IPS-18c (cell line): ENCODE measurements at regions not wholly inside any gene's neighbourhood (a gene's known extent, or its start where the extent isn't known, plus 50 kb on each side); places are given as distances from the start of the nearest gene placed in this dataset.
"Not testable (repeated sequence)": the region's sequence is repeated elsewhere in the genome, so short reads cannot be mapped to it uniquely, and the experiment has no call there.

ENCODE experiments used
- H3K4me3 ChIP-seq: 2 replicates; pipeline ENCODE4 v1.7.0; 2013; ENCODE audit warnings: low read depth, mild to moderate bottlenecking, low read length, moderate library complexity; ENCODE audit not compliant: insufficient read depth
- H3K9me3 ChIP-seq: one replicate; pipeline ENCODE4 v1.6.1; 2013; ENCODE audit warnings: mild to moderate bottlenecking, low read length, moderate library complexity; ENCODE audit not compliant: control insufficient read depth, insufficient read depth

DNA sequence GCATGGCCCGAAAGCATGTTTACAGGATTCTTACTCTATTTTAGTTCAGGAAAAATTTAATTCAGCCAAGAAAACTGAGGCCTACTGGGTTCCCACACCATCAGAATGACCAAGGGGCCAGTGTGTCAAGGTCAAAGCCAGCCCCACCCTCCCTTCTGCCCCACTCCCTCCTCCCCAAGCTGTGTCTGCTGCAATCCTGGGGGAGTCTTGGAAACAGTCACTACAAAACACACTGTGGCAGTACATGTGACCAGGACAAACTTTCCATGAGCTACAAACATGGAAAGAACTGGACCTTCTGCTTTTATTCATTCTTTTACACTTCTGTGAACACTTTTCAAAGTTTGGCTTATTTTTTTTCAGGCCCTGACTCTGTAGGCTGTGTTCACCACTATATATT, 1228.8 kb upstream of the TMEM132C start:
- H3K9me3 ChIP-seq = no peaks in the 10 kb centered on the region

GRCh38 chr12:127038761-127039160, 1228.2 kb upstream of the TMEM132C start:
- Histone ChIP-seq H3K9me3 (no peaks in the 10 kb centered on the region), H3K4me3 (no peak overlapping the region)

More for the DNA sequence above, 1228.8 kb upstream of the TMEM132C start:
- H3K4me3 ChIP-seq = no peak overlapping the region

- H3K4me3 ChIP-seq = no peak overlapping the region
- H3K9me3 ChIP-seq = no peaks in the 10 kb centered on the region
Observed at GRCh38 chr12:127041985-127042625, 1224.9 kb upstream of the TMEM132C start.

GRCh38 chr12:127043731-127044130, 1223.2 kb upstream of the TMEM132C start:
- no peak overlapping the region for H3K4me3 ChIP-seq
- H3K9me3 ChIP-seq = no peaks in the 10 kb centered on the region

- H3K4me3 ChIP-seq = no peak overlapping the region
- H3K9me3 ChIP-seq = no peaks in the 10 kb centered on the region
Observed at GRCh38 chr12:127044836-127045235, 1222.1 kb upstream of the TMEM132C start.

DNA sequence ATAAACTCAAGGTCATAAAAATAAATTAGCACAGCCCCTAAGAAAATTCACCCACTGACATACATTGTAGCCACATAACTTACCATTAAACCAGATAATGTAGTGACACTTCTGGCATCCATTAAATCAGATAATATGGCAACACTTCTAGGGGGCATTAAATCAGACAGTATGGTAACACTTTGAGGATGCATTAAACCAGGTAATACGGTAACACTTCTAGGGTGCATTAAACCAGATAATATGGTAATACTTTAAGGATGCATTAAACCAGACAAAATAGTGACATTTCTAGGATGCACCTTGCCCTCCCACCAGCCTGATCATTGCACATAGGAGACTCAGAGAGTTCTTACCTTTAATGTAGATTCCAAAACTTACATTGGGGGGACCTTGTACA, 1220.5 kb upstream of the TMEM132C start:
- Histone ChIP-seq H3K9me3 (no peaks in the 10 kb centered on the region), H3K4me3 (no peak overlapping the region)

GRCh38 chr12:127048057-127048456, 1218.9 kb upstream of the TMEM132C start:
- H3K4me3 ChIP-seq = no peak overlapping the region
- H3K9me3 ChIP-seq = no peaks in the 10 kb centered on the region

DNA sequence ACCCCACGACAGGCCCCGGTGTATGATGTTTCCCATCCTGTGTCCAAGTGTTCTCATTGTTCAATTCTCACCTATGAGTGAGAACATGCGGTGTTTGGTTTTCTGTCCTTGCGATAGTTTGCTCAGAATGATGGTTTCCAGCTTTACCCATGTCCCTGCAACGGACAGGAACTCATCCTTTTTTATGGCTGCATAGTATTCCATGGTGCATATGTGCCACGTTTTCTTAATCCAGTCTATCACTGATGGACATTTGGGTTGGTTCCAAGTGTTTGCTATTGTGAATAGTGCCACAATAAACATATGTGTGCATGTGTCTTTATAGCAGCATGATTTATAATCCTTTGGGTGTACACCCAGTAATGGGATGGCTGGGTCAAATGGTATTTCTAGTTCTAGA, 1218.4 kb upstream of the TMEM132C start:
- not testable (repeated sequence) for H3K4me3 ChIP-seq, H3K9me3 ChIP-seq

GRCh38 chr12:127051139-127051538, 1215.8 kb upstream of the TMEM132C start:
- no peaks in the 10 kb centered on the region for H3K9me3 ChIP-seq
- H3K4me3 ChIP-seq = no peak overlapping the region

DNA sequence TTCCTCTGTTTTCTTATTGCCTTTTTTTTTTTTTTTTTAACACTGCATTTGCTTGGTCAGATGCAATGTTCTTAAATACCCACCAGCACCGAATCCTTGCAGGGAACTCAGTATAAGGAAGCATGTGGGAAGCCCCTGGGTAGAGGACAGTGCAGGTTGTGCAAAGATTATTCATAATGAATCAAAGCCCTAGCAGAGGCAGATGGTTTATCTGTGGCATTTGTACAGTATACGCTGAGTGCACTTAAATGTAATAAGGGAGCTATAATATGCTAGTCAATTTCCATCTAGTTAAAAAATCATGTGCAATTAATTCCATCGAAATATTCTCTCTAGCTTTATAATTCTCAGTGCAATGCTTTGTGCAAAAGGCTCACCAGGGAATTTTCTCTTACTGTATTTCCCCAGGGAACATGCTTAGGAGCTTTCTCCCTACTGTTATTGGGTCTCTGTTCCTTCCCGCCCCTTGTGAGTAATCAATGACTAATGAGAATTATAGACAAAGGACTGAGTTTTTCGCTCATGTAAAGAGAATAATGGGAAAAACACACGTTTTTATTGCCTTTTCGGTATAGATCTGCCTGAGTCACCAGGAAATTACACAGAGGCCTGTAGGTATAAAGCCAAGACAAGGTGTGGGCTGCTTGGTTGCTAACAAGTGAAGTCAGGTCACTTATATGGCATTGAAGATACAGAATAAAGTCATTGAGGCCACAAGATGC, 1214.3 kb upstream of the TMEM132C start:
- Histone ChIP-seq H3K4me3 (no peak overlapping the region), H3K9me3 (no peaks in the 10 kb centered on the region)

GRCh38 chr12:127054531-127054930, 1212.4 kb upstream of the TMEM132C start:
- Histone ChIP-seq H3K4me3 (no peak overlapping the region), H3K9me3 (no peaks in the 10 kb centered on the region)

GRCh38 chr12:127060310-127060847, 1206.6 kb upstream of the TMEM132C start:
- H3K4me3 ChIP-seq = no peak overlapping the region

DNA sequence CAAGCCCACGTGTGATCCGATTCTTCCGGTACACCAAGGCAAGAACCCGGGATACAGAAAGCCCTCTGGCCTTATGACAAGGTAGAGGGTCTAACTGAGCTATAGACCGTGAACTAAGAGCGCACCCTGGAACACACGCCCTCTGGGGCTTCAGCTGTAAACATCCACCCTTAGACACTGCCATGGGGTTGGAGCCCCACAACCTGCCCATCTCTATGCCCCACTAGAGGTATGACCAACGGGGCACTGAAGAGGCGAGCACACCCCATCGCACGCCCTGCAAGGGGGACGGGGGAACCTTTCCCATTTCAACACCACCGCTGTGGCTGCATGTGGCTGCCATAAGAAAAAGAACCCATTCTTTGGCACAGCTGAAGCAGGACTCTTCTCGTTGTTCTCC, 1206.0 kb upstream of the TMEM132C start:
- no peaks in the 10 kb centered on the region for H3K9me3 ChIP-seq
- H3K4me3 ChIP-seq = no peak overlapping the region

More at GRCh38 chr12:127060310-127060847, 1206.6 kb upstream of the TMEM132C start:
- H3K9me3 ChIP-seq = no peaks in the 10 kb centered on the region

DNA sequence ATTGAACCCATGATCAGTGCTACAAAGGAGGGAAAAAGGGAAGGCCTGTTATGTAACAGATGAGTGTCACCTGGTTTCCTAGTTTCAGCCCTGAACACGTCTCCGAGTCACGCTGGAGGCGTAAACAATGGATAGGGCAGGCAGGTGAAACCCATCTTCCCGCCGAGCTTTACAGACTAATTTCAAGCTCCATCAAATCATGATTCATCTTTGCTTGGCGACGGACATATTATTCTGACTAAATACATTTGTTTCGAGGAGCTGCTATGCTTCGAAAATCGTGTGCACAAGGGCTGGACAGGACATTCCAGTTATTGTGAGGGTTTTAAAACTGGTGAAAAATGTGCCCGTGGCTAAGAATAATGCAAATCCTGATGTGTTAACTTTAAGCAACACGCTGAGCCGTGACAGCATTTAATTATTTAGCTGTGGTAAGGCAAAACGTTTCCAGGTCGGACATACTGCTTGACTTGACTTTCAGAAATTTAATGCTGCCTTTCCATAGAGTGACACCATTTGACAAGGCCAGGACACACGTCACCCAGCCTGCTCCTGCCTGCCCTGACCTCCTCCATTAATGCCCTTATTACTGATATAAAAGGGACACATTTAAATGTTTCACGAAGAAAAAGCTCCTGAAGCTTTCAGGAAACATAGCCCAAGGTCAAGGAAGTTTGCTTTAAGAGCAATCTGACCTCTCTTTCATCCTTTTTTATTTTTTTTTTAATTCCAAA, 1203.5 kb upstream of the TMEM132C start:
- Histone ChIP-seq H3K4me3 (no peak overlapping the region), H3K9me3 (no peaks in the 10 kb centered on the region)

DNA sequence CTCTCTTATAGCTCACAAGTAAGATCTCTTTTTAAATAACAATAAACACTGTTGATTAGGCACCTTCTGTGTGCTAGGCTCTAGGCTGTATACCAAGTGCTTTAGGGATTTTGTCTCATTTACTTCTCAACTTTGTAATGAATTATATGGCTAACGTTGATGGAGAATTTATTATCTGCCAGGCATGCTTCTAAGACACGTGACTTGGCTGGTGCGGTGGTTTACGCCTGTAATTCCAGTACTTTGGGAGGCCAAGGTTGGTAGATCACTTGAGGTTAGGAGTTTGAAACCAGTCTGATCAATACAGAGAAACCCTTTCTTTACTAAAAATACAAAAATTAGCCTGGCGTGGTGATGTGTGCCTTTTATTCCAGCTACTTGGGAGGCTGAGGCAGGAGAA, 1202.8 kb upstream of the TMEM132C start:
- Histone ChIP-seq H3K4me3 (no peak overlapping the region), H3K9me3 (no peaks in the 10 kb centered on the region)

- Histone ChIP-seq H3K4me3 (no peak overlapping the region), H3K9me3 (no peaks in the 10 kb centered on the region)
Observed at GRCh38 chr12:127065595-127065994, 1201.4 kb upstream of the TMEM132C start.

- Histone ChIP-seq H3K4me3 (no peak overlapping the region), H3K9me3 (no peaks in the 10 kb centered on the region)
Observed at GRCh38 chr12:127070515-127071157, 1196.3 kb upstream of the TMEM132C start.
